Naive thymus-derived CD4-positive, alpha-beta T cell (primary cell): ENCODE measurements at regions not wholly inside any gene's neighbourhood (a gene's known extent, or its start where the extent isn't known, plus 50 kb on each side); places are given as distances from the start of the nearest gene placed in this dataset.

ENCODE experiments used
- ATAC-seq: fragments of 150-1000 bp; cut with Tn5 transposase; 2 replicates; pipeline ENCODE4 v1.10.0; 2021; ENCODE audit warnings: mild to moderate bottlenecking, moderate library complexity
- CTCF ChIA-PET: fragments of 350-600 bp; sonication (Branson Sonifier 250); formaldehyde crosslinking; loops from one replicate; lab custom pipeline; 2021; ENCODE audit warnings: antibody characterized with exemption; lab: Charles Lee
- POLR2A ChIA-PET: fragments of 350-600 bp; sonication (Branson Sonifier 250); formaldehyde crosslinking; loops from one replicate; lab custom pipeline; 2021; ENCODE audit warnings: antibody characterized with exemption, inconsistent platforms; lab: Charles Lee
- DNase-seq, 9 donors: peaks; one replicate each; pipeline versions ENCODE4 v3.0.0 to v3.0.0-alpha.2; 2020 to 2022; ENCODE audit warnings: mixed read lengths in 1 of 9
- H3K27ac ChIP-seq: one replicate; pipeline ENCODE4 v1.7.0; 2013; ENCODE audit warnings: mild to moderate bottlenecking, low read depth, low read length, moderate library complexity
- H3K27me3 ChIP-seq, 2 donors: one replicate each; pipeline ENCODE4 v1.7.0; 2013; ENCODE audit warnings: low read length in 2 of 2, mild to moderate bottlenecking in 2 of 2, moderate library complexity in 2 of 2; ENCODE audit not compliant: control insufficient read depth in 2 of 2, insufficient read depth in 2 of 2
- H3K36me3 ChIP-seq, 3 experiments: 1 replicate in 2 of 3; 2 replicates in 1 of 3; pipeline ENCODE4 v1.7.0; 2013; ENCODE audit warnings: low read length in 3 of 3, mild to moderate bottlenecking in 3 of 3, moderate library complexity in 1 of 3; ENCODE audit not compliant: insufficient read depth in 3 of 3, control insufficient read depth in 2 of 3
- H3K4me1 ChIP-seq, 2 donors: one replicate each; pipeline ENCODE4 v1.7.0; 2013; ENCODE audit warnings: low read length in 2 of 2, mild to moderate bottlenecking in 2 of 2, moderate library complexity in 1 of 2; ENCODE audit not compliant: control insufficient read depth in 2 of 2, insufficient read depth in 2 of 2
- H3K4me3 ChIP-seq: 2 replicates; pipeline ENCODE4 v1.7.0; 2013; ENCODE audit warnings: mild to moderate bottlenecking, low read length
- H3K9me3 ChIP-seq, 3 experiments: 1 replicate in 2 of 3; 2 replicates in 1 of 3; pipeline ENCODE4 v1.7.0; 2013; ENCODE audit warnings: low read length in 3 of 3; ENCODE audit not compliant: control insufficient read depth in 2 of 3
- H3K27ac Mint-ChIP-seq, 9 donors: one replicate each; pipeline ENCODE4 v1.8.0; 2020 to 2022; ENCODE audit warnings: mixed read lengths in 9 of 9, mild to moderate bottlenecking in 8 of 9, moderate library complexity in 5 of 9, inconsistent platforms in 2 of 9
- H3K27me3 Mint-ChIP-seq, 5 donors: one replicate each; pipeline ENCODE4 v1.8.0; 2021 to 2022; ENCODE audit warnings: mixed read lengths in 5 of 5, mild to moderate bottlenecking in 1 of 5
- H3K36me3 Mint-ChIP-seq, 5 donors: one replicate each; pipeline ENCODE4 v1.8.0; 2020 to 2022; ENCODE audit warnings: mixed read lengths in 5 of 5, mild to moderate bottlenecking in 3 of 5, inconsistent platforms in 1 of 5
- H3K4me1 Mint-ChIP-seq, 7 donors: one replicate each; pipeline ENCODE4 v1.8.0; 2020 to 2022; ENCODE audit warnings: mixed read lengths in 7 of 7, mild to moderate bottlenecking in 3 of 7, inconsistent platforms in 1 of 7
- H3K4me3 Mint-ChIP-seq, 10 donors: one replicate each; pipeline ENCODE4 v1.8.0; 2020 to 2022; ENCODE audit warnings: mild to moderate bottlenecking in 10 of 10, mixed read lengths in 10 of 10, moderate library complexity in 6 of 10, inconsistent platforms in 2 of 10
- H3K9me3 Mint-ChIP-seq, 11 donors: one replicate each; pipeline ENCODE4 v1.8.0; 2020 to 2022; ENCODE audit warnings: mixed read lengths in 11 of 11, mild to moderate bottlenecking in 4 of 11, inconsistent platforms in 1 of 11, moderate library complexity in 1 of 11
- intact Hi-C, 2 donors: fragments of 100-400 bp; cut with micrococcal nuclease; formaldehyde crosslinking; loops; one replicate each; pipeline ENCODE4 v1.15.1; 2023

GRCh38 chr16:5551909-5552308, 454.3 kb upstream of the EEF2KMT start:
- ATAC-seq: no peak
- no peak overlapping the region for H3K4me3 ChIP-seq
- no peaks in the 10 kb centered on the region for H3K36me3 ChIP-seq
- Mint-ChIP-seq H3K36me3 (no peaks in the 10 kb centered on the region), H3K4me3 (no peak overlapping the region), H3K27me3 (peaks cover 0 to 4% (median 0%) of the 10 kb centered on the region in 5 donors), H3K4me1 (no peaks in the 10 kb centered on the region), H3K9me3 (peaks cover 0 to 8% (median 0%) of the 10 kb centered on the region in 11 donors), H3K27ac (no peak overlapping the region)
- no peaks in the 10 kb centered on the region for H3K27me3 ChIP-seq
- intact Hi-C loops: no loop called here
- DNase-seq: no peak
- no peak overlapping the region for H3K27ac ChIP-seq
- ChIA-PET CTCF (no interaction called here), POLR2A (no interaction called here)
- H3K9me3 ChIP-seq: no peaks in the 10 kb centered on the region
- H3K4me1 ChIP-seq: no peaks in the 10 kb centered on the region

DNA sequence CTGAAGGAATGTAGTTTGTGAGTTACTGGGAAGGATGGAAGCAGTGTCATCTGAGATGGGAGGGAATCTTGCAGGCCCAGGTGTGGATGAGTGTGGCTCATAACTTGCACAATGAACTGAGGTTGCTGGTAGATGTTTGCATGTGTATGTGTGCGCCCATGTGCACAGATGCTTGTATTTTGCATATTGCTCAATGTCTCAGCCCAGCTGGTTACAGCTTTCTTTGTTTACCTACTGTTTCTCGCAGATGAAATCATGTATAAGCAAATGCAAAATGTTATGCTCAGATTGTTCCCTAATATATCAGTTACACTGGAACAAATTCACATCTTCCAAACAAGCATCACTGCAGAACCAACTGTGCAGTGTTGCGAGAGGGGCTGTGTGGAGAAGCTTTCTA, 452.2 kb upstream of the EEF2KMT start:
- Mint-ChIP-seq H3K4me1 (no peaks in the 10 kb centered on the region), H3K27me3 (peaks cover 0 to 4% (median 0%) of the 10 kb centered on the region in 5 donors), H3K36me3 (no peaks in the 10 kb centered on the region), H3K9me3 (peaks cover 0 to 8% (median 0%) of the 10 kb centered on the region in 11 donors), H3K4me3 (no peak overlapping the region), H3K27ac (no peak overlapping the region)
- no peak for ATAC-seq
- H3K27ac ChIP-seq: no peak overlapping the region
- DNase-seq: no peak
- no peaks in the 10 kb centered on the region for H3K27me3 ChIP-seq
- intact Hi-C loops: no loop called here
- ChIA-PET POLR2A (no interaction called here), CTCF (no interaction called here)
- no peaks in the 10 kb centered on the region for H3K4me1 ChIP-seq
- no peak overlapping the region for H3K4me3 ChIP-seq
- H3K9me3 ChIP-seq: no peaks in the 10 kb centered on the region
- no peaks in the 10 kb centered on the region for H3K36me3 ChIP-seq

DNA sequence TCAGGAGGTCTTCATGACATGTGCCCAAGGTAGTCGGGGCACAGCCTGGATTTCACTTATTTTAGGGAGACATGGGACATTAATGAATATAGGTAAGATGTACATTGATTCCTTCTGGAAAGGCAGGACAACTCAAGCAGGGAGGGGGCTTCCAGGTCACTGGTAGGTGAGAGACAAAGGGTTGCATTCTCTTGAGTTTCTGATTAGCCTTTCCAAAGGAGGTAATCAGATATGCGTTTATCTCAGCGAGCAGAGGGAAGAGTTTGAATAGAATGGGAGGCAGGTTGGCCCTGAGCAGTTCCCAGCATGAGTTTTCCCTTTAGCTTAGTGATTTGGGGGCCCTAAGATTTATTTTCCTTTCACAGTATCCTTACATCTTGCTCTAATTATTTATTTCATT, 443.8 kb upstream of the EEF2KMT start:
- ChIA-PET CTCF (no interaction called here), POLR2A (no interaction called here)
- peaks cover 0 to 20% (median 14%) of the 10 kb centered on the region in 5 donors for H3K27me3 Mint-ChIP-seq
- H3K4me3 Mint-ChIP-seq: no peak overlapping the region
- H3K27ac ChIP-seq: no peak overlapping the region
- no peaks in the 10 kb centered on the region for H3K36me3 Mint-ChIP-seq
- H3K9me3 Mint-ChIP-seq: peaks cover 0 to 18% (median 0%) of the 10 kb centered on the region in 11 donors
- DNase-seq (no peak), ATAC-seq (no peak)
- H3K36me3 ChIP-seq: no peaks in the 10 kb centered on the region
- no peaks in the 10 kb centered on the region for H3K4me1 Mint-ChIP-seq
- intact Hi-C loops: no loop called here
- no peaks in the 10 kb centered on the region for H3K9me3 ChIP-seq
- no peaks in the 10 kb centered on the region for H3K27me3 ChIP-seq
- H3K4me1 ChIP-seq: no peaks in the 10 kb centered on the region
- H3K27ac Mint-ChIP-seq: no peak overlapping the region
- H3K4me3 ChIP-seq: no peak overlapping the region

DNA sequence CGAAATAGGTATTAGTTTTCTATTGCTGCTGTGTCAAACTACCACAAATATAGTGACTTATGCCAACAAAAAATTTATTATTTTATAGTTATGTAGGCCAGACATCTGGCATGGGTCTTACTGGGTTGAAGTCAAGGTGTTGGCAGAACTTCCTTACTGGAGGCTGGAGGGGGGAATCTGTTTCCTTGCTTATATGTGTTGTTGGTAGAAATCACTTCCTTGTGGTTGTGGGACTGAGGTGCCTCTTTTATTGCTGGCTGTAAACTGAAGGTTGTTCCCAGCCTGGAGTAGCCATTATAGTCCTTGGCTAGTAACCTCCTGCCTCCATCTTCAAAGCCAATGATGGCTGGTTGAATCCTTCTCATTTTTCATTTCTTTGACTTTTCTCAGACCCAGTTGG, 439.8 kb upstream of the EEF2KMT start:
- no peaks in the 10 kb centered on the region for H3K36me3 Mint-ChIP-seq
- Histone ChIP-seq H3K27me3 (no peaks in the 10 kb centered on the region), H3K4me1 (no peaks in the 10 kb centered on the region), H3K36me3 (no peaks in the 10 kb centered on the region), H3K27ac (no peak overlapping the region), H3K9me3 (peaks cover 0 to 4% (median 0%) of the 10 kb centered on the region in 3 experiments), H3K4me3 (no peak overlapping the region)
- CTCF ChIA-PET: no interaction called here
- H3K27me3 Mint-ChIP-seq: peaks cover 0 to 16% (median 8%) of the 10 kb centered on the region in 5 donors
- intact Hi-C loops: no loop called here
- H3K27ac Mint-ChIP-seq: no peak overlapping the region
- no peak for ATAC-seq
- no peaks in the 10 kb centered on the region for H3K4me1 Mint-ChIP-seq
- no peak for DNase-seq
- POLR2A ChIA-PET: no interaction called here
- H3K4me3 Mint-ChIP-seq: no peak overlapping the region
- peaks cover 0 to 35% (median 3%) of the 10 kb centered on the region in 11 donors for H3K9me3 Mint-ChIP-seq

GRCh38 chr16:5533321-5533888, 435.8 kb upstream of the EEF2KMT start:
- H3K36me3 Mint-ChIP-seq: no peaks in the 10 kb centered on the region
- no peak overlapping the region for H3K4me3 ChIP-seq
- CTCF ChIA-PET: no interaction called here
- POLR2A ChIA-PET: no interaction called here
- H3K4me3 Mint-ChIP-seq: no peak overlapping the region
- intact Hi-C loops: no loop called here
- H3K4me1 Mint-ChIP-seq: no peaks in the 10 kb centered on the region
- no peaks in the 10 kb centered on the region for H3K27me3 ChIP-seq
- ATAC-seq: no peak
- H3K9me3 ChIP-seq: peaks cover 0 to 4% (median 0%) of the 10 kb centered on the region in 3 experiments
- H3K36me3 ChIP-seq: no peaks in the 10 kb centered on the region
- H3K27me3 Mint-ChIP-seq: peaks cover 0 to 8% (median 6%) of the 10 kb centered on the region in 5 donors
- DNase-seq: no peak
- peaks cover 0 to 38% (median 4%) of the 10 kb centered on the region in 11 donors for H3K9me3 Mint-ChIP-seq
- H3K27ac ChIP-seq: no peak overlapping the region
- no peaks in the 10 kb centered on the region for H3K4me1 ChIP-seq
- H3K27ac Mint-ChIP-seq: no peak overlapping the region

DNA sequence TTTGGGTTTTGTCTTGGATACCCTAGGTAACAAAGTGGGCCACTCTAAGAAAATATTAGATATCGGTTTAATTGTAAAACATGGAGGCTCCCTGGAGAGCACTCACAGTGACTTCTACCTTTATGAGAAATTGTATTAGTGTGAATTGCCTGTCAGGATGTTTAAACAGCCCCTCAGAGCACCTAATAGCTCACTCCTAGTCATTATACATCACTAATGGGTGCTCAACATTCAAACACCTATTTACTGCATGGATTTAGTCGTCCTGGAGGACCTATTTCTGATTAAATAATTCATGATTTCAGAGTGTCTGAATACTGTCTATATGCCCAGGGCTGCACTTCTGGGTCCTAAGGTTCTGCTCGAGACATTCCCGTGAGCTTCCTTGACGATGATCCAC, 430.2 kb upstream of the EEF2KMT start:
- Mint-ChIP-seq H3K27ac (no peak overlapping the region), H3K4me3 (no peak overlapping the region), H3K9me3 (peaks cover 0 to 14% (median 4%) of the 10 kb centered on the region in 11 donors), H3K27me3 (peaks cover 4 to 25% (median 17%) of the 10 kb centered on the region in 5 donors), H3K36me3 (no peaks in the 10 kb centered on the region), H3K4me1 (no peaks in the 10 kb centered on the region)
- no peak overlapping the region for H3K27ac ChIP-seq
- H3K4me3 ChIP-seq: no peak overlapping the region
- no peaks in the 10 kb centered on the region for H3K36me3 ChIP-seq
- ATAC-seq (no peak), DNase-seq (no peak)
- no peaks in the 10 kb centered on the region for H3K27me3 ChIP-seq
- intact Hi-C loops: no loop called here
- H3K4me1 ChIP-seq: no peaks in the 10 kb centered on the region
- ChIA-PET POLR2A (no interaction called here), CTCF (no interaction called here)
- no peaks in the 10 kb centered on the region for H3K9me3 ChIP-seq

- POLR2A ChIA-PET: no interaction called here
- H3K4me1 ChIP-seq: no peaks in the 10 kb centered on the region
Observed at GRCh38 chr16:5526826-5527225, 429.2 kb upstream of the EEF2KMT start.

More at GRCh38 chr16:5526826-5527225, 429.2 kb upstream of the EEF2KMT start:
- no peaks in the 10 kb centered on the region for H3K4me1 Mint-ChIP-seq
- DNase-seq (no peak), ATAC-seq (no peak)
- peaks cover 4 to 25% (median 18%) of the 10 kb centered on the region in 5 donors for H3K27me3 Mint-ChIP-seq
- no peaks in the 10 kb centered on the region for H3K36me3 ChIP-seq
- CTCF ChIA-PET: no interaction called here
- no peak overlapping the region for H3K4me3 Mint-ChIP-seq
- H3K27me3 ChIP-seq: no peaks in the 10 kb centered on the region
- intact Hi-C loops: no loop called here
- H3K9me3 Mint-ChIP-seq: peaks cover 0 to 11% (median 6%) of the 10 kb centered on the region in 11 donors
- H3K36me3 Mint-ChIP-seq: no peaks in the 10 kb centered on the region
- no peak overlapping the region for H3K27ac Mint-ChIP-seq
- no peaks in the 10 kb centered on the region for H3K9me3 ChIP-seq
- no peak overlapping the region for H3K4me3 ChIP-seq
- H3K27ac ChIP-seq: no peak overlapping the region
